ENCODE measurements at regions not wholly inside any gene's neighbourhood (a gene's known extent, or its start where the extent isn't known, plus 50 kb on each side); places are given as distances from the start of the nearest gene placed in this dataset.

GRCh38 chr4:180706766-180707165 is 1536.4 kb upstream of the TENM3 start:
- DNase-seq: no peak

- DNase-seq: no peak
Measured at GRCh38 chr4:180710628-180711337, 1532.4 kb upstream of the TENM3 start.

DNA sequence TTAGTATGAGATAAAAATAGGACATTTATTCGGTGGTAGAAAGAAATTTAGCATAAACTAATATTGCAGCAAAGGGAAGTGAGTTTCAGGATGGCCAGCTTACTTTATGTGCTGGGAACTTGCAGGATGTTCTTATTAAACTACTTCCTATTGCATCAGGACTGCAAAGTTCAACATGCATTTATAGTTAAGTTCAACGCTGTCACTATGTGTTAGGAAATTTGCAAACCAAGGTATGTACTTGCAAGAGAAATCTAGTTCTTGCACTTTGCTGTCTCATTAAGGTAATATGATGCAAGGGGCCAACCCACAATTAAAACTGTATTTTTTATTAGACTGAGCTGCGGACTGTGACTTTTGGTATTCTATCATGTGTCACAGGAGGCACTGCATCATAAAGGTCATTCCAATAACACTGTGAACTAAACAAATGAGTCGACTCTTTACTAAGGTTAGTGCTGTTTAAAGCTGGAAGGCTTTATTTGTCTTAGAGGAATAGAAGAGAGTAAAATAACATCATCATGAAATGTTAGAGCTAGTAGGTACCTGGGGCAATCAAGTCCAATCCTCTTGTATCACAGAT is 1525.7 kb upstream of the TENM3 start:
- no peak for DNase-seq

GRCh38 chr4:180721356-180721755 is 1521.8 kb upstream of the TENM3 start:
- no peak for DNase-seq

- no peak for DNase-seq
Measured at GRCh38 chr4:180726611-180727010, 1516.6 kb upstream of the TENM3 start.

DNA sequence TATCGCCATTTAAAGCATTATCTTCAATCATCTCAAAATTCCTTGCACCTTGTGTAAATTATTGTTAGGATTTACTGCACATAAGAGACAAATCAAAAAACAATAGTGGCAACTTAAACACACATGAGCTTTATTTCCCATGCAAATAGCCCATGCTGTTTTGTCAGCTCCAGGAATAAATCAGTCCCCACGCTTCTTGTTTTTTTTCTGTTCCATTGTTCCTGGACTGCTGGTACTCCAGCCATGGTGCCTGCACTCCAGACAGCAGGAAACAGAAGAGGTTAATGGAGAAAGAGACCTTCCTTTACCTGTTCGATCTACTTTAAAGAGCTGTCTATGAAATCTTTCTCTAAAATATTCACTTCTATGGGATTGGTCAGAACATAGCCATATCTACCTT is 1515.7 kb upstream of the TENM3 start:
- DNase-seq: no peak

DNA sequence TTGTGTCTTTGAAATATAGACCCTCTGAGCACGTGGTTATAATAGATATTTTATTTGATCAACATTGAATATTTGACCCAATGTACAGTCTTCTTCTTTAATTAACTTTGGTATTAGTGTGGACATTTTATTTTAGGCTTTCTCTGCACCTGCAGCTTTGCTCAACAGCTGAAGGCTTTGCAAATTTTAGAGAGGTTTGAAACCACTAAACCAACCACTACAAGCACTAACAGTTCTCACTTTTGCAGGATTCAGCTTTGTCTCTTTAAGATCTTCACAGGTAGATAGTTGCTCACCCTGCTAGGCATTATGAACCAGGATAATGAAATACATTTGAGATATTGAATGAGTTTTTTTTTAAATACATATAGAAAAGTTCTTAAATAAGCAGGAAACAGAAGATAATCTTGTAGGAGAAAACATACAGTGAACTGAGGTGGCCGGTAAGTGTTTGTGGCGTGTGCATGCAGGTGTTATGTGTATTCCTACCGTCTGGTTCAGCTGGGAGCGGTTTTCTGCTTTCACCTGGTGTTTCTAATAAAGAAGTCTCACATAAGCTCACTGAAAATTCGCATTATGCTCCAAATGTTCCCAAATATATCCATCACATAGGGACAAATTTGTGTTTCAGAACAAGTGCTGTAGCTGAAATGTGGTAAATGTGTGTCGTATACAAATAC is 1508.3 kb upstream of the TENM3 start:
- DNase-seq: no peak

DNA sequence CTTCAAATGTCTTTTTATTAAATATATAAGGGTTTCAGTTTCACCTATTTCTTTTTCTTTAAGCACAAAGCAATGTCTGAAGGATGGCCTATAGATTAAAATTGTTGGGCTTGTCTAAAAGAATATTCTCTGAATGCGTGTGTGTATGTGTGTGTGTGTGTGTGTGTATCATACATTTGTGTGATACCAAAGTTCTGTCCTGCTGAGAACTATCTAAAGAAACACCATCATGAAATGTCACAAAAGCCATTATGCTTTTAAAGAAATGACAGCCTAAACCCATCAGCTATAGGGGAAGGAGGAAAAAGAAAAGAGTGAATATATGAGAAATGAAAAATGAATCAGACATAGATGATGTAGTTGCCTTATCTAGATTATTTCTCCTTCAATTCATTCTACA is 1501.5 kb upstream of the TENM3 start:
- no peak for DNase-seq

DNA sequence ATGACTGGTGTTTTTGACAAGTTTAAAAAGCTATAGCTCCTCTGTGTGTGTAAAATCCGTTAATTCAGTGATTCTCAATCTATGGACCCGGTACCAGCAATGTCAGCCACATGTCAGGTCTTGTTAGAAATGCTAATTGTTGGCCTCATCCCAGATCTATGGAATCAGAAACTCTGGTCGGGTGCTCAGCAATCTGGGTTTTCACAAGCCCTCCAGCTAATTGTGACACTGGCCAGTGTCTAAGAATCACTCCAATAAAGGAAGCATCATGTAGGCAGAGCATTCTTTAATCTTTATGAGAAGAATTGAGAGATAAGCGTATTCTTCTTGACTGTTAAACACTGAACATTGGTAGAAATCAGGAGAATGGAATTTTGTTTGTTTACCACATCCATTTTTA is 1498.2 kb upstream of the TENM3 start:
- DNase-seq: no peak

- DNase-seq: no peak
Measured at GRCh38 chr4:180751009-180751408, 1492.2 kb upstream of the TENM3 start.

- no peak for DNase-seq
Measured at GRCh38 chr4:180757927-180758326, 1485.3 kb upstream of the TENM3 start.

DNA sequence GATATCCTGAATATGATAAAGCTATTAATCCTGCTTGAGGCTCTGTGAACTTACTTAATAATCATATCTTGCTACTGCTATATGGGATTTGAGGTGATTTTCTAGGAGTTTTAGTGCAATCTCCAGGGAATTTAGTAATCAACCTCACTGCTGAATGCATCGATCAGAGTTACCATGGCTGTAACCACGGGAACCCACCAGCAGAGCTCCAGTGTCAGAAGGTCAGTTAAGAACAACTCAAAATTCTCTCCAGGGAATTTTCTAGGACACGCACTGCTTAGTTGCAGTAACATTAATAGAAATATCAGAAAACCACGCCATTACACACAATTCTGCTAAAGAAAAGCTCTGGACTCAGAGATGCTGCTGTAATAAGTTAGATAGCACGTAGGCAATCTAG is 1477.2 kb upstream of the TENM3 start:
- DNase-seq: no peak

- DNase-seq: no peak
Measured at GRCh38 chr4:180766944-180767729, 1476.1 kb upstream of the TENM3 start.

GRCh38 chr4:180768610-180769009 is 1474.6 kb upstream of the TENM3 start:
- DNase-seq: no peak

DNA sequence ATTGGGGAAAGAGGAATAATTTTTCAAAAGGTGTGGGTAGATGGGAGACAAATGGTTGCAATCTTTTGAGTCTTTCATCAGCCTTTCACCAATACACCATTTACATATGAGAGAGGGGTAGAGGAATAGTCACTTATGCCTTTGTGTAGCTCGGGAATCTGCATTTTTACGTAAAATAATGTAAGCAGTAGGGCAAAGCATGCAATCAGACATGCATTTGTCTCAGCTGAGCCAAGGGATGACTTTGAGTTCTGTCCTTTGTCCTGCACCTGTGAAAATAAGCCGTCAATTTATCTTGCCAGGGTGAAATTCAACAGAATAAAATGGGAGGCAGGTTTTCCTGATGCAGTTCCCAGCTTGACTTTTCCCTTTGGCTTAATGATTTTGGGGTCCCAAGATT is 1473.4 kb upstream of the TENM3 start:
- no peak for DNase-seq

DNA sequence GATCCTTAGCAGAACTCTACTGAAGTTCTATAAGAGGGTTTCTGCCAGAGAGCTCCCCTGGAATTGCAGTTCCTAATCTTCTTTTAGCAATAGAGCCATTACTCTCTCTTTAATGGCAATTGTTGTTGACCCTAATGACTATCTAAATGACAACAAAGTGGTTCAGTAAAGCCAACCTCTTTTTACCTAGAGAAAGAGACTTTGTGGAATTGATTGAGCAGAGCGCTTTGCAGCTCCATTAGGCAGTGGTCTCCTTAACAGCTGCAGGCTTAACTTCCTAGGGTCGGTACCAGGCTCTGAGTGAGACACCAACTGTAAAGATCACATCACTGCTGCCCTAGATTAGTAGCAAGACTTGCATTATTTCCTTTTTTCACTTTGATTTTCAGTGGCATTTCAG is 1472.9 kb upstream of the TENM3 start:
- no peak for DNase-seq

DNA sequence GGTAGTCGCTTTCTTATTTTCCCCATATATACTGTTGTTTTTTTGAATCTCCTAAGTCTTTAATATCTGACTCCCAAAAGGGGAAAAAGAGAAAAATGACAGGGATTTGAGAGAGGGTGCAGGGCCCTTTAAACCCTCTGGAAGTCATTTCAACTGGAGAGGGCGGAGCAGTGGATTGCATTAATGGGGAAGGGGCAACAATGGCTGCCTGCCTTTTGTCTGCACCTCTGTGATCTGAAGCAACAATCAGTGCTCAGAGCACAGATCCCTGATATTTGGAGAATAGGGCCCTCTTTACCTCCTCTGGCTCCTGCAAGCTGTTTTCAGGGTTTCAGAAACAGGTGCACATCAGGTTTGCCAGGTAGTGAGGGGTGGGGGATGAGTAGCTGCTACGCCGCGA is 1458.3 kb upstream of the TENM3 start:
- DNase-seq: no peak

DNA sequence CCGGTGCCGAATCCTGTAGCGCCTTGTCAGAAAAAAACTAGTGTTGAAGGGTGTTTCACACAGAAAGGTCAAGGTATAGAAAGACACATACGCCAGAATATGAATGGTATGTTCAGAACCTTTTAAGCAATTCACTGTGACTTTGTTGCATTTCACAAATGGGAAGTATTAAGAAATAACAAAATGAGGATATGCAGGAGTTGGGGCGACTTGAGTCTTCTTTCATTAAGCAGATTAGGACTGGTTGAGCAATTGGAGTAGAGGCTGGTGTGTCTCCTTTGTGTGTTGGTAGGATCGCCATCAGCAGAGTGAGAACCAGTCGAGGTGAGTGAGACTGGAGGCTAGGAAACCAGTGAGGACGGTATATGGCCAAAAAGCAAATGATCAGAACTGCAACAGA is 1454.5 kb upstream of the TENM3 start:
- peak; percentile 7 for DNase-seq

DNA sequence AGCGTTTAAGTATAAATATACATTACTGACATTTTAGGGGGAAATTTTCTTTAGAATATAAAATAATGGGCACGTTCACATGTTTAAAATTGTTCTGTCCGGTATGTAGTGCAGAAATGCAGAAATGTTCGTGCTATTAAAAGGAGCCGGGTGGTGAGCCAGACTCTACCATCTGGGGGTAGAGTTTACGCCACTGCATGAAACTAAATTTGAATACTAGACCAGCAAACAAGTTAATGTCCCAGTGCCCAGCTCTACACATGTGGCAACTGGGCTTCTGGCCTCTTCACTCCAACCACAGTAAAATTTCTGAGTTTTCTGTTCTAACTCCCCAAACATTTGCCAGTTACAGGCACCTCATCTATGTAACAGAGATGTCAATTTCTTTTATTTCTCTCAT is 1453.3 kb upstream of the TENM3 start:
- DNase-seq: no peak

GRCh38 chr4:180790471-180790870 is 1452.7 kb upstream of the TENM3 start:
- DNase-seq: no peak

DNA sequence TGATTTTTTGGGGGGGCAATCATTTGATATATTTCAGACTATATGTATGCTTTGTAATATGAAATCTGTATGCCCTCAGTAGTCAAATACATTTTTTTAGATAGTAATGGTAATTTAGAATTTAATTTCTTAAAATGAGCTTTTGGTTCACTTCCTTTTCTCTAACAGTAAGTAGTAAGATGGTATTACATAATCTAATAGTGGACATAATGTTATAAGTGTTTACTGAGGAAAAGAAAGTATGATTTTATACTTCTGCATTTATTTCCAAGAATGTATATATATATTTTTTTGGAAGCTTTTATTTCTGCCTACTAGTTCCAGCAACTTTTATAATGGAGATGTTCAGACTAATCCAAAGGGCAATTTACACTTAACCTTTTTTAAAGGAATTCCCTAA is 1450.7 kb upstream of the TENM3 start:
- DNase-seq: no peak

DNA sequence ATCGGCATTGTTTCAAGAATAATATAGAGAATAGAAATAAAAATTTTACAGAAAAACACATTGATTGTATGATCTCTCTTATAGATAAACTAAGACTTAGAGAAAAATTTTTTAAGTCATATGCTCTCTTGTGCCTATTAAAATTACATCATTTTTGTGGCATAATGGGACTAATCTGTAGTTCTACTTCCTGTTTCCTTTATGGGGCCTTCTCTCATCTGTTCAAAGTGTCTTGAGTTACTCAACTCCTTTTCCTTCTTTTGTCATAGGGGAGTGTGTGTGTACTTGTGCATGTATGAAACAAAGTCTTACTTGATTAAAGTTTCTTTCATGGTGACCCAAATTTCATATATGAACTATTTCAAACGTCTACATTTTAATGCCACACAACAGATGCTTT is 1448.9 kb upstream of the TENM3 start:
- DNase-seq: peak; percentile 41

- DNase-seq: no peak
Measured at GRCh38 chr4:180798036-180798577, 1445.1 kb upstream of the TENM3 start.
